HG03066 (cell line): ENCODE measurements at regions not wholly inside any gene's neighbourhood (a gene's known extent, or its start where the extent isn't known, plus 50 kb on each side); places are given as distances from the start of the nearest gene placed in this dataset.
"Not testable (repeated sequence)": the region's sequence is repeated elsewhere in the genome, so short reads cannot be mapped to it uniquely, and the experiment has no call there.

Experiments used
- ATAC-seq: cut with Tn5 transposase; IDR thresholded peaks from one replicate; pipeline ENCODE4 v1.9.1; 2021; ENCODE audit warnings: low read depth; ENCODE audit not compliant: unreplicated experiment

DNA sequence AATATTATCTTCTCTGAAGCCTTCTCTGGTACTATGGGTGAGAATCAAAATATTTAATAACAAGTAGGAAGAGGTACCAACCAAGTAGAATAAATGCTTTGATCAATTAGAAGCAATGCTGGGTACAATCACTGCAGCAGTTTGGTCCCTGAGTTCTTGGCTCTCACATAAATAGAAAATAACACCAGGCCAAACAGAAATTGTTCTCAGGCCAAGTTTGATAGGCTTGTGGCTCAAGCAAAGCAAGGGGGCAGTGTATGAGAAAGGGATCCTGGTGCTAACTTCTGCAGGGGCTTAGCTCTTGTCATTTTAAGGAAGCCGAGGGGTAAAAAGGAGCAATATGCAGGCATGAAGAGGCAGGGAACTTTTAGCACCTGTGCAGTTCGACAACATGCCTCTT is 146.8 kb upstream of the TMEM229A start:
- no peak for ATAC-seq

DNA sequence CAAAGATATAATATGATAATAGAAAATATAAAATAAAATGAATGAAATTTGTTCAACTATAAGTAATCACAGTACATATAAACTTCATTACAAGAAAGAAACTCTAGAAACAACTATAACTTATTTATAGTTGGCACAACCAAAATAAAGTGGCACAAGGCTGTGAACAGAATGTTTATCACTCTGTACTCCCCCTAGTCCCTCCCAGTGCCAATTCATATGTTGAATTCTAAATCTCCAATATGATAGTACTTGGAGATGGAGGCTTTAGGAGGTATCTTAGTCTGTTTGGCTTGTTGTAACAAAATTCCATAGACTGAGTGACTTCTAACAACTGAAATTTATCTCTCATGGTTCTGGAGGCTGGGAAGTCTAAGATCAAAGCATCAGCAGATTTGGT is 145.0 kb upstream of the TMEM229A start:
- ATAC-seq, result no peak

DNA sequence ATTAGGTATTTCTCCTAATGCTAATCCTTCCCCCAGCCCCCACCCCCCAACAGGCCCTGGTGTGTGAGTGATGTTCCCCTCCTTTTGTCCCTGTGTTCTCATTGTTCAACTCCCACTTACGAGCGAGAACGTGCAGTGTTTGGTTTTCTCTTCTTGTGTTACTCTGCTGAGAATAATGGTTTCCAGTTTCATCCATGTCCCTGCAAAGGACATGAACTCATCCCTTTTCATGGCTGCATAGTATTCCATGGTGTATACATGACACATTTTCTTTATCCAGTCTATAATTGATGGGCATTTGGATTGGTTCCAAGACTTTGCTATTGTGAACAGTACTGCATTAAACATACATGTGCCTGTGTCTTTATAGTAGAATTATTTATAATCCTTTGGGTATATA is 138.9 kb upstream of the TMEM229A start:
- ATAC-seq, result not testable (repeated sequence)

DNA sequence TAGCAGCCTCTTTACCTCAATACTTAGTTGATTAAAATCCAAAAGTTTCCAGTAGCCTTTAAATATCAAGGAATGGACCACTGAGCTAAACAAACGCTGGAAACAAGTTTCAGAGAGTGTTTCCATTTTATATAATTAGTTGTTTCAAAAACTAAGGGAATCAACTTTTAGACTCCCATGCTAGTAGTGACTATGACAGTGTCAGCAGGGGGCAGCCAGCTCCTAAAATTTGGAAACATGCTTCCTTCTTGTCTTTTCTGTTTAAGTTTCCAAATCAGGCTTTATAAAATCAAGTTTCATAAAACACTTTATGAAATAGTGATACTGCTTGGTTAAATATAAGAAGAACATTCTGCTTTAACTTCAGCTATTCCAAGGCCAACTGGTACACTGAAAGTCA is 138.2 kb upstream of the TMEM229A start:
- ATAC-seq, result no peak

DNA sequence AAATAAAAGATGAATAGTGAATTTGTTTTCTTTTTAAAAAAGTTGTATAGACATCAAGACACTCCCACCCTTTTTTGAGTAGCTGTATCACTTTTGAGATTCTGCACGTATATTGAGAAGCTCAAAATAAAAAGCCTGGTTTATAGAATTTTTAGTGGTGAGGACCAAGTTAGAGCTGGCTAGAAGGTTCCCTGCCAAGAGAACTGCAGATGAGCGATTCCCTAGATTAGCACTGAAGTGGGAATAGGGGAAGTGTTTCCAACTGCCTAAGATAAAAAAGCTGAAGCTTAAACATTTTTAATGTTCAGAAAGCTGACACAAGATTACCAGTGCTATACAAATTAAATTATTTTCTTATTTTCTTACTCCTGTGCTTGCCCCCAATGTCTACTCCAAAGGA is 135.7 kb upstream of the TMEM229A start:
- ATAC-seq, result no peak

DNA sequence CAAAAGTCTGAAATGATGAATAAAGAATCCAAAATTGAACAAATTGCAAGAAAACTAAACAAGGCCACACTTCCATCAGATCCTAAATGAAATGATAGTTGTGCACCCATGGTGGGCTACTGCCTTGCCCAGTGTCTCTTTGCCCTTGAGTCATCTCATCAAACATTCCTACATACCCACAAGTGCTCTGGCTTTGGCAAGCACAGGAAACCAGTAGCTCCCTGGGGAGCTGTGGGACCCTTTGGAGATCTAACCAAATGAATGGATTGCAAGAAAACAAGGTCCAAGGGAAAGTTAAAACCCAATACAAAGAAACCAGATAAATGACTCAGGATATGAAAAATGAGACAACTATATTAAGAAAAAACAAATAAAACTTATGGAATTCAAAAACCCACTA is 129.8 kb upstream of the TMEM229A start:
- no peak for ATAC-seq

DNA sequence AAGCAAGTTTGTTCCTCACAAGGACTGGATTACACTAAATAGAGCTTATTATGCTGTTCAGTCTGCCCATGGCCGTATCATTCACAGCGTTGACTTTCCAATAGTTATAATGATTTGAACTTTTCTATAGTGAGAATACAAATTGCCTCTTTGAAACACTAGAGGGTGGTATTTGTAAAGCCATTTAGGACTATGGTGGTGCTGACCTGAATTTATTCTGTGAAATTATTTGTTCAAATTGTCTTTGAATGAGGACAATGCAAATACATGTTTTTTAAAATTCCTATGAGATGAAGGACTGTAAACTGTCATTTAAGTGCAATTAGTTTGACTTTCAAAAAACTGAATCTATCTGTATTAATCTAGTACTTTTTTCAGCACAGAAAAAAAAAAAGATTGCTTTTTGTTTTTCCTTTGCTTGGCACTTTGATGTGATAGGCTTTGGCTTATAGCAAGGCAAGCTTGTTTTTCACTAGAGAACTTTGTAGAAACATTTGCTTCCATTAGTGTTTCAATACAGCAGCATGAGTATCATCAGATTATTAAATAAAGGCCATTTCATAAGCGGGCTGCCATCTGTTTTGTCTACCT is 122.7 kb upstream of the TMEM229A start:
- no peak for ATAC-seq

DNA sequence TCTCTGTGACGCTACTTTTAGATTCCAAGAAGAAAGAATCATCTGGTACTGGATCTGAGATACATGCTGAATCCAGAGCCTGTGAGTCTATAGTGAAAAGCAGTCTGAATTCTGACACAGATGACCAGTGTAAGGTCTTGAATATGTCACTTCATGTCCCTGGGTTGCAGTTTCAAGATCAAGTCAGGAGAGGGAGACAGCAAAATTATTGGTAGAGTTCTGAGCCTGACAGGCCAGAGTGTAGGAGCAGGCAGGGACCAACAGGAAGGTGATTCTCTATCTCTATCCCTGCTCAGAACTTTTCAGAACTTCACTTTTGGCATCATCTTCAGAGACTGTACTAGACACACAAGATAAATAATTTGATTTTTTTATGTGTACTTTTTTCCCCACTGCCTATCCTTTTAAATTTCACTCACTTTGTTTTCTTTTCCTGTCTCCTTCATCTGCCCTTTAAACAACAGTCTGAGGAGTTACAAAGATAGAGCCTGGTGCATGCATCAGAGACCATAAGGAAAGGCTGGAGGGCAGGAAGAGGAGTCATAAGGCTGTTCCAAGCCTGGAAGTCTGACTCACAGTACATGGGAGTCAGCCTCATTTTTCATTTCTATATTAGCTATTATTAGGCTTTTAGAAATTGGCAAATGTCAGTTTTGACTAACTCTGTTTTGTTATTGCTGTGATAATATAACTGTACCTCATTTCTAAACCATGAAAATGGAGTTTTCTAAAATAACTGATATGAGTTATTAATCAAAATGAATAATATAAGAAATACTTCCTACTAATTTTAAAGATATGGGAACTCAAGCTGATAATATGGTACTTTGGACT is 120.2 kb upstream of the TMEM229A start:
- peak; percentile 62 for ATAC-seq

DNA sequence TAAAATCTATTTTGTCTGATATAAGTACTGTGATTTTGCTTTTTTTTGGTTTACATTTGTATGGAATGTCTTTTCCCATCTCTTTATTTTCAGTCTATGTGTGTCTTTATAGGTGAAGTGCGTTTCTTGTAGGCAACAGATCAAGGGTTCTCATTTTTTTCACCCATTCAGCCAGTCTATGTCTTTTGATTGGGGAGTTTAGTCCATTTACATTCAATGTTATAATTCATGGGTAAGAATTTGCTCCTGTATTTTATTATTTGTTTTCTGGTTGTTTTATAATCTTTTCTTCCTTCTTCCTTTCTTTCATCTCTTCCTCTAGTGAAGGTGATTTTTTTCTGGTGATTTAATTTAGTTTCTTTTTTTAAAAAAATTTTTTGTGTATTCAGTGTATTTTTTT is 104.8 kb upstream of the TMEM229A start:
- ATAC-seq, result no peak

DNA sequence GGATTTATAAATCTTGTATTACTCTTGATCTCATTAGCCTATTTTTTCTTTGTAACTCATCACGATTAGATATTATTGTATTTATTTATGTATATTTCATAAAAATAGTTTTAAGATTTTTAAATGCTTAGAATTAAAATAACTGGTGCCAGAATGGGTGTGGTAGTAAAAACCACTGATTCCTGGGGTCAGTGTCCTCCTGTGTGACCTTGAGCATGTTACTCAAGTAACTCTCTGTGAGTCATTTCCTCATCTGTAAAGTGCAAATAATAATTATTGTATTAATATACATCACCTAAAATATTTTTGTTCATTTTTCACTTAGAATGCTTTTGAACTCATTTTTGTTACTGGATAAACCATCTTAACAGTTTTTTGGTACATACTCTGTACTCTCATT is 91.3 kb upstream of the TMEM229A start:
- ATAC-seq, result no peak

DNA sequence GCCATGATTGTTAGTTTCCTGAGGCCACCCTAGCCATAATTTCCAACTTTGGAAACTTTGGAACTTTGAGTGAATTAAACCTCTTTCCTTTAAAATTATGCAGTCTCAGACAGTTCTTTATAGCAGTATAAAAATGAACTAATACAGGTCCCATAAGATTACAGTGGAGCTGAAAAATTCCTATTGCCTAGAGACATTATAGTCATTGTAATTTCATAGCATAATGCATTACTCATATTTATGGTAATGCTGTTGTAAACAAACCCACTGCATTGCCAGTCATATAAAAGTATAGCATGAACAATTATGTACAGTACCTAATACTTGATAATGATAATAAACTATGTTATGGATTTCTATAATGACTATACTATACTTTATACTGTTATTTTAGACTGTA is 88.0 kb upstream of the TMEM229A start:
- no peak for ATAC-seq

DNA sequence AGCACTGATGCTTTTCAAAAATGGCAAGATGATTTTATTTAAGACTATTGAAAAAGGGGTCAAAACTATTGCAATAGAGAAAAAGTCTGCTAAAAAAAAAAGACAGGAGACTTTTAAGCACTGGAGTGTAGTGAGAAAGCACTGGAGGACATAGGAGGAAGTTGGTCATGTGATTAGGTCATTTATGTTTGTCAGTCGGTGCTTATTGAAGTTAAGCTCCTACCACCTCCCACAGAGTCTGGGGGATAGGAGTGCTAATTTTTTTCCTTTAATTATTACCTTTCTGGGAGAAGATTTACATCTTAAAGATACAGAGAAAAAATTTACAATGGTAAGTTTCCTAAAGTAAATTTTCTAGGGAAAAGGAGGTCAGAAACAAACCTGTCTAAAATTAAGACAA is 80.2 kb upstream of the TMEM229A start:
- ATAC-seq, result no peak

DNA sequence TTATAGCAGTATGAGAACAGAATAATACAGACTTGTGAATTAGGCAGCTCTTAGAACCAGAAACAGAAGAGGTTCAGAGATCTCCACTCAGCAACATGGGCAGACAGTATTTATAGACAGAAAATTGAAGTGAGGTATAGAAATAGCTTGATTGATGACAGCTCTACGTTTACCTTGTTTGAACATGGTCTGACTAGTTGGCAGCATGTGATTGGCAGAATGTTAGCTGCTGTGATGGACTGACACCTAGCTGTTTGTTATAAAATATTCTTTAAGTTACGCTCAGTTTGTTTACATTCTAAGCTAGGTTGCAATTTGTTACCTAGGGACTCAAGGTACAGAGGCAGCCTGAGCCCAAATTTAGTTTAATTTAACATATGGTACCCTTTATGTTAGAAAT is 73.7 kb upstream of the TMEM229A start:
- no peak for ATAC-seq

DNA sequence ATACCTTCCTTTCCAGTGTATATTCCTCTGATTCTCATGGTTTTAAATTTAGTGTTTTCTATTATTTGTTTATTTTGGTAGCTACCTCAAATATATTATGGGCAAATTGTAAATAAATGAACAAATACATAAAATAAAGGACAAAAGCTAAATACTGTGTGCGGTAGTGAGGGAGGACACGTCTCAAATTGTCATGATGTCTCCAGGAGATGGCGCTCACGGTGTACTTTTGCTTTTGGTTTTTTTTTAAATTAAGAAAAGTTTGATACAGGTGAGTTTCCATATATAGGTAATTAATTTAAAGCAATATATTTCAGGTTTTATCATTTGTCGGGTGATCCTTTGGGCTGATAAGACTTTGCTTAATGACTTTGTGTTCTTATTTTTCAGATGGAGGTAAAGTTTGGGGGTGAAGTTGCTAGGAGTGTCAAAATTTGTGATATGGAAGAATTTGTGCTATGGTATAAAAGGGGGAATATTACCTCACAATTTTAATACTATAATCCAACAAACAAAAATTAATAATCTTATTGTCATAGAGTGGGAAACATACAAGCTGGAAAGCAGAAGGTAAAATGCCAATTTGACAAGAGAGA is 68.4 kb upstream of the TMEM229A start:
- no peak for ATAC-seq

DNA sequence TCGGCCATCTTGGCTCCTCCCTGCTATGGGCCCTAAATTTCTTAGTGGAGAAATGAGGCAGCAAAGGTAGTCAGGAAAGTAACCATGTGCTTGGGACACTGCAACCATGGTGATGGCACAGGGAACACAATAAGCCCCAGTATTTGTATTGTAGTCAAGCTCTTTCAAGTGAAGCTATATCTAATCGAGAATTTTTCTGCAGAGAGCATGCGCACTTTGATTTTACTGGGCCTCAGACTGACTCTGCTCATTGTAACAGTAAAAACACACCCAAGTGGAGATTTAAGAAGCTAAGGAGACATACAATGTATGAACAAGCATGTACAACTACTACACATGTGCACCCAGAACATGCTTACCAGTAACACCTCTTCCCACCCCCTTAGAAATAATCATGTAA is 67.3 kb upstream of the TMEM229A start:
- no peak for ATAC-seq

DNA sequence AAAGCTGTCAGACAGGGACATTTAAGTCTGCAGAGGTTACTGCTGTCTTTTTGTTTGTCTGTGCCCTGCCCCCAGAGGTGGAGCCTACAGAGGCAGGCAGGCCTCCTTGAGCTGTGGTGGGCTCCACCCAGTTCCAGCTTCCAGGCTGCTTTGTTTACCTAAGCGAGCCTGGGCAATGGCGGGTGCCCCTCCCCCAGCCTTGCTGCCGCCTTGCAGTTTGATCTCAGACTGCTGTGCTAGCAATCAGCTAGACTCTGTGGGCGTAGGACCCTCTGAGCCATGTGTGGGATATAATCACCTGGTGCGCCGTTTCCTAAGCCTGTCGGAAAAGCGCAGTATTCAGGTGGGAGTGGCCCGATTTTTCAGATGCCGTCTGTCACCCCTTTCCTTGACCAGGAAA is 66.7 kb upstream of the TMEM229A start:
- not testable (repeated sequence) for ATAC-seq

DNA sequence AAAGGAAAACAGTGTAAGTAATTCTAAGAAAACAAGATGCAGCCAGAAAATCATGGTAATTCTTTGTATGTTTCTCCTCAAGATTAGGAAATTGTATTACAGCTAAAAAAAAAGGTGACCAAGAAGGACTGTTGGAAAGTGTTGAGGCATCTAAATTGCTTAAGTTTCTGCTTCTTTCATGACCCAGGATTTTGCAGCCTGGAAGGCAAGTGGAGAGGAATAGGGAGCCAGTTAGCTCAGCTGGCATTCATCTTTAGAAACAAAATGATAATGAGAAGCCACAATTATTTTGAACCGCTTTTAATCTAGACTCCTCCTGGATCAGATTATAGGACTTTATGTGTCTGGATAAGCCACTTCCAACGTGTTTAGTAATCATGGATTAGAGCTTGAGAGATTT is 56.8 kb upstream of the TMEM229A start:
- ATAC-seq, result no peak

DNA sequence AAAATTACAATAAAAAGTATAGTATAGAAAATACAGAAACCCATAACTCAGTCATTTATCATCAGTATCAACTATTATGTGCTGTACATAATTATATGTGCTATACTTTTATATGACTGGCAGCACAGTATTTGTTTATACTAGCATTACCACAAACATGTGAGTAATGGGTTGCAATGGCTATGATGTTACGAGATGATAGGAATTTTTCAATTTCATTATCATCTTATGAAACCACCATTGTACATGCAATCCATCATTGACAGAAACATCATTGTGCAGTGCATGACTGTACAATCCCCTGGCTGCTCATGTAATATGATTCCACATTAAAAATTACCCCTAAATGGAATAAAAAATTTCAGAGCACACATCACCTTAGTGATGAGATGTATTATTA is 55.7 kb upstream of the TMEM229A start:
- ATAC-seq, result no peak

DNA sequence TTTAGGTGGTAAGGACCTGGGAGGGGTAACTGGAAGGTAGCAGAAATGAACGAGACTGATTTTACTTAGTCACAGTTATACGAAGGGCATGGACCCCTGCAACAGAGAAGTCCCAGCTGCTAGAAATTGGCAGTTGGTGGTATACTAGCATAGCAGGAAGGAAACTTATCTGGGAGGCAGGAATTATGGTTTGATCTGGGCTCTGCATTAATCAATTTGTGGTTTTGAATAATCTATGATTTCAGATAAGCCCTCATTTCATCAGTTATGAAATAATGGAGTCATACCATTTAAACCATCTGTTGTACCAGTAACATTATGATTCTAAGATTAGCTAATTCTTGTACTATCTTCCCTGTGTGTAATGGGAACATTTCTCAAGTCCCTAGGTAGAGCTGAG is 54.0 kb upstream of the TMEM229A start:
- no peak for ATAC-seq

DNA sequence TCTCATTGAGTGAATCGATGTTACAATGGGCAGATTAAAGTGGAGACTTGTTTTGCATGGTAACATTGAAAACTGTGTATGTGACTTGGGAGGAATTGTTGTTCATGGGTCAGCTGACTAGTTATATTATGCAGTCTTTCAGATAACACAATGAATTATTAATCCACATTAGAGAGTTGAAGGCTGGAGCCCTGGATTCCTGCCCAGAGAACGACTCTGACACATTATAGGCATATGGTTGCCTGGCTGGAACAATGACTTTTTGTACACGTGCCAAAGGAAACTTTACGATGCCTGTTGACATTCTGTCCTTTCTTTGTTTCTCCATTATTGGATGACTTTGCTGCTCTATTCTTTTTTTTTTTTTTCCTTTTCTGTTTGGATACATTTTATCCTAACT is 52.3 kb upstream of the TMEM229A start:
- ATAC-seq, result no peak

DNA sequence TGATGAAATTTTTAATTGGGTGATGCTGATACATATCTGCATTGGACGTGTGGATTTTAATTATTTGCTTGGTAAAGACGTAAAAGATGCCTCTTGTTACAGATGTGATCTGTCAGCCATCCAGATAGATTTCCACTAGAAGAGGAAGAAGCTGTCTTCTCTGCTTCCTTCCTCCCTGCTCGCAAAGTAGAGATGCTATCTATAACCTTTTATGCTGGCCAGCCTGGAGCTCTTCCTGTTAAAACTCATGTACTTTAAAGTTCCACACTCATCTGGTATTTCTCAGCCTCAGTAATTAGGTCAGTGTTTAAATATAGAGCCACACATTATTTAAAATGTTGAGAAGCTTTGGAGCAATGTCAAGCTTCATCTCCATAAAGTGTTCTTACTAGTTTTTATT is 51.2 kb upstream of the TMEM229A start:
- no peak for ATAC-seq
